ENCODE measurements at regions not wholly inside any gene's neighbourhood (a gene's known extent, or its start where the extent isn't known, plus 50 kb on each side); places are given as distances from the start of the nearest gene placed in this dataset.

GRCh38 chr5:105670596-105670995 is 2000.1 kb downstream of the EFNA5 start:
- no peak for ATAC-seq
- Histone ChIP-seq H3K9me3 (no peaks in the 10 kb centered on the region), H3K4me1 (no peaks in the 10 kb centered on the region), H3K4me3 (no peak overlapping the region), H3K27ac (no peak overlapping the region), H3K27me3 (ENCODE audit: insufficient read depth in 3 of 3, low read length in 2 of 3) (no peaks in the 10 kb centered on the region), H3K36me3 (ENCODE audit: insufficient read depth in 1 of 2, low read depth in 1 of 2) (no peaks in the 10 kb centered on the region)
- no peak for DNase-seq
- TF ChIP-seq CTCF (IDR thresholded peaks at IDR 0.05) = no peak
- 91 to 92% (median 91%) methylated on average over 3 of the region's 3 CpGs for WGBS, 3 donors
- intact Hi-C loops (cut with DNase I) = no loop called here

GRCh38 chr5:105663671-105664070 is 2007.1 kb downstream of the EFNA5 start:
- H3K27me3 ChIP-seq (ENCODE audit: insufficient read depth in 3 of 3, low read length in 2 of 3) = no peaks in the 10 kb centered on the region
- H3K4me3 ChIP-seq = no peak overlapping the region
- no peaks in the 10 kb centered on the region for H3K36me3 ChIP-seq (ENCODE audit: insufficient read depth in 1 of 2, low read depth in 1 of 2)
- no peaks in the 10 kb centered on the region for H3K4me1 ChIP-seq
- no peak overlapping the region for H3K27ac ChIP-seq
- ATAC-seq (no peak), DNase-seq (no peak)
- intact Hi-C loops (cut with DNase I) = no loop called here
- no peaks in the 10 kb centered on the region for H3K9me3 ChIP-seq
- TF ChIP-seq CTCF (IDR thresholded peaks at IDR 0.05) = no peak
- 82 to 91% (median 87%) methylated on average over 4 of the region's 4 CpGs for WGBS, 3 donors

GRCh38 chr5:105659396-105659795 is 2011.3 kb downstream of the EFNA5 start:
- DNase-seq (no peak), ATAC-seq (no peak)
- WGBS, 3 donors = 50 to 56% (median 55%) methylated on average over 3 of the region's 3 CpGs
- intact Hi-C loops (cut with DNase I) = no loop called here
- no peak overlapping the region for H3K4me3 ChIP-seq
- no peaks in the 10 kb centered on the region for H3K9me3 ChIP-seq
- H3K27me3 ChIP-seq (ENCODE audit: insufficient read depth in 3 of 3, low read length in 2 of 3) = no peaks in the 10 kb centered on the region
- no peak overlapping the region for H3K27ac ChIP-seq
- no peaks in the 10 kb centered on the region for H3K4me1 ChIP-seq
- H3K36me3 ChIP-seq (ENCODE audit: insufficient read depth in 1 of 2, low read depth in 1 of 2) = no peaks in the 10 kb centered on the region
- no peak for TF ChIP-seq CTCF (IDR thresholded peaks at IDR 0.05)

GRCh38 chr5:105640328-105640727 is 2030.4 kb downstream of the EFNA5 start:
- Histone ChIP-seq H3K27me3 (ENCODE audit: insufficient read depth in 3 of 3, low read length in 2 of 3) (no peaks in the 10 kb centered on the region), H3K27ac (no peak overlapping the region), H3K4me1 (no peaks in the 10 kb centered on the region), H3K9me3 (no peaks in the 10 kb centered on the region), H3K4me3 (no peak overlapping the region), H3K36me3 (ENCODE audit: insufficient read depth in 1 of 2, low read depth in 1 of 2) (no peaks in the 10 kb centered on the region)
- no peak for ATAC-seq
- WGBS, 3 donors = 78 to 89% (median 86%) methylated on average over 14 of the region's 14 CpGs
- intact Hi-C loops (cut with DNase I) = no loop called here
- no peak for DNase-seq
- no peak for TF ChIP-seq CTCF (IDR thresholded peaks at IDR 0.05)

GRCh38 chr5:105639511-105639910 is 2031.2 kb downstream of the EFNA5 start:
- H3K4me3 ChIP-seq = no peak overlapping the region
- H3K36me3 ChIP-seq (ENCODE audit: insufficient read depth in 1 of 2, low read depth in 1 of 2) = no peaks in the 10 kb centered on the region
- no peak for TF ChIP-seq CTCF (IDR thresholded peaks at IDR 0.05)
- WGBS, 3 donors = 90 to 95% (median 92%) methylated on average over 6 of the region's 6 CpGs
- no peak for ATAC-seq
- no peak for DNase-seq
- no peaks in the 10 kb centered on the region for H3K27me3 ChIP-seq (ENCODE audit: insufficient read depth in 3 of 3, low read length in 2 of 3)
- intact Hi-C loops (cut with DNase I) = no loop called here
- H3K27ac ChIP-seq = no peak overlapping the region
- H3K4me1 ChIP-seq = no peaks in the 10 kb centered on the region
- no peaks in the 10 kb centered on the region for H3K9me3 ChIP-seq
